K562 (cell line): ENCODE measurements at regions not wholly inside any gene's neighbourhood (a gene's known extent, or its start where the extent isn't known, plus 50 kb on each side); places are given as distances from the start of the nearest gene placed in this dataset.
A peak's percentile ranks its signal among the peaks of the same experiment; 100 is the strongest.

Experiments
- ATAC-seq: fragments of 200-7000 bp; cut with Tn5 transposase; 3 replicates; pipeline ENCODE4 v1.9.1; 2020; ENCODE audit warnings: moderate library complexity
- BruUV-seq: library from RNA; stranded (reverse); fragments of 400-500 nt; replicated peaks from 2 replicates; lab custom pipeline; 2021; lab: Mats Ljungman, UMichigan
- CTCF ChIA-PET: fragments of 300-600 bp; formaldehyde crosslinking; extraction: SDS; loops from one replicate; lab custom pipeline; 2021; ENCODE audit warnings: low intra/inter-chr PET ratio; lab: Yijun Ruan, JAX
- POLR2A ChIA-PET: fragments of 300-600, 350-650 bp; sonication (Branson Sonifier 250); formaldehyde crosslinking; extraction: SDS; loops from one replicate; lab custom pipeline; 2021; ENCODE audit warnings: antibody characterized with exemption, inconsistent platforms; lab: Yijun Ruan, JAX
- DNase-seq, 4 experiments: peaks; one replicate each; pipeline versions ENCODE4 v3.0.0 to v3.0.0-alpha.2; 2011 to 2018; ENCODE audit warnings: low spot score in 3 of 4, mixed read lengths in 3 of 4; ENCODE audit errors: extremely low read depth in 1 of 4
- FAIRE-seq: peaks from 2 replicates; lab custom pipeline; 2011; peaks lifted over from hg19 to GRCh38; lab: Jason Lieb, UNC
- H2AFZ ChIP-seq: 2 replicates; pipeline ENCODE4 v1.6.0; 2011; ENCODE audit warnings: low read depth, low read length, control low read depth, inconsistent platforms
- H3K27ac ChIP-seq: fragments of 200-600 bp; 3 replicates; pipeline ENCODE4 v1.8.0; 2011; ENCODE audit warnings: low read depth, mild to moderate bottlenecking, control low read depth, inconsistent platforms, low read length, moderate library complexity, mixed read lengths; ENCODE audit errors: extremely low read depth
- H3K27me3 ChIP-seq, 2 experiments: fragments of 300-600 bp in 1 of 2; 2 replicates in 1 of 2; 3 replicates in 1 of 2; pipeline versions ENCODE4 v1.6.0 to v1.8.0; 2011; ENCODE audit warnings: inconsistent platforms in 2 of 2, low read length in 2 of 2, mild to moderate bottlenecking in 1 of 2, mixed read lengths in 1 of 2, moderate library complexity in 1 of 2; ENCODE audit not compliant: control insufficient read depth in 2 of 2, insufficient read depth in 2 of 2
- H3K36me3 ChIP-seq: fragments of 300-600 bp; 3 replicates; pipeline ENCODE4 v1.8.0; 2011; ENCODE audit warnings: mild to moderate bottlenecking, low read length, inconsistent platforms; ENCODE audit not compliant: control insufficient read depth, insufficient read depth
- H3K4me1 ChIP-seq, 2 experiments: fragments of 200-600 bp in 1 of 2; replicated peaks in 1 of 2; 2 replicates in 1 of 2; 3 replicates in 1 of 2; pipeline versions ENCODE4 v1.5.1 to v1.8.0; 2011; ENCODE audit warnings: inconsistent platforms in 2 of 2, low read length in 2 of 2, mild to moderate bottlenecking in 1 of 2, mixed read lengths in 1 of 2, moderate library complexity in 1 of 2; ENCODE audit not compliant: control insufficient read depth in 2 of 2, insufficient read depth in 2 of 2
- H3K4me2 ChIP-seq: 2 replicates; pipeline ENCODE4 v1.6.1; 2011; ENCODE audit warnings: low read length, control low read depth, inconsistent platforms, mixed read lengths; ENCODE audit not compliant: insufficient read depth
- H3K4me3 ChIP-seq: fragments of 200-600 bp; sonication (generic), shearing (Covaris generic); 2 replicates; pipeline ENCODE4 v1.5.1; 2016; ENCODE audit warnings: control low read depth, inconsistent platforms
- H3K79me2 ChIP-seq: fragments of 200-600 bp; 3 replicates; pipeline ENCODE4 v1.8.0; 2011; ENCODE audit warnings: low read length, inconsistent platforms; ENCODE audit not compliant: control insufficient read depth, insufficient read depth
- H3K9ac ChIP-seq, 2 experiments: 2 replicates each; pipeline versions ENCODE4 v1.6.0 to v1.6.1; 2011; ENCODE audit warnings: low read depth in 2 of 2, low read length in 2 of 2, control low read depth in 1 of 2, inconsistent platforms in 1 of 2, mild to moderate bottlenecking in 1 of 2, mixed read lengths in 1 of 2; ENCODE audit not compliant: insufficient read depth in 1 of 2
- H3K9me1 ChIP-seq: one replicate; pipeline ENCODE4 v1.6.0; 2011; ENCODE audit warnings: inconsistent platforms, mild to moderate bottlenecking, low read length, moderate library complexity; ENCODE audit not compliant: control insufficient read depth, insufficient read depth
- H3K9me3 ChIP-seq: replicated peaks from 2 replicates; pipeline ENCODE4 v1.5.1; 2011; ENCODE audit warnings: low read depth, low read length, inconsistent platforms; ENCODE audit not compliant: control insufficient read depth, insufficient read depth
- H4K20me1 ChIP-seq: replicated peaks from 2 replicates; pipeline ENCODE4 v1.6.1; 2011; ENCODE audit warnings: low read length, inconsistent platforms, mixed read lengths; ENCODE audit not compliant: control insufficient read depth, insufficient read depth
- BRD4 ChIP-seq: fragments of 200-600 bp; sonication (generic); IDR thresholded peaks from 2 replicates; pipeline ENCODE4 v1.6.1; 2017; ENCODE audit warnings: inconsistent platforms
- IRF2 ChIP-seq: sonication (generic); formaldehyde crosslinking; IDR thresholded peaks from 2 replicates; pipeline ENCODE4 v1.8.1; 2022; ENCODE audit warnings: mild to moderate bottlenecking, missing genetic modification reagents
- L3MBTL2 ChIP-seq: fragments of 450-650 bp; IDR thresholded peaks from 2 replicates; pipeline ENCODE4 v1.6.1; 2016; ENCODE audit warnings: mild to moderate bottlenecking, moderate library complexity
- NFIC ChIP-seq: fragments of 450-650 bp; IDR thresholded peaks from 2 replicates; pipeline ENCODE4 v1.6.1; 2017; ENCODE audit warnings: mild to moderate bottlenecking, inconsistent platforms
- PTRF ChIP-seq: fragments of 450-650 bp; IDR thresholded peaks from 2 replicates; pipeline ENCODE4 v1.6.1; 2016; ENCODE audit warnings: mild to moderate bottlenecking, missing genetic modification characterization, missing compliant biosample characterization
- SAP30 ChIP-seq: fragments of 200-600 bp; sonication (generic); IDR thresholded peaks from 2 replicates; pipeline ENCODE4 v1.6.1; 2012; ENCODE audit warnings: borderline replicate concordance, low read depth, mild to moderate bottlenecking, moderate library complexity, low read length, control low read depth, inconsistent platforms; ENCODE audit not compliant: insufficient read depth, poor library complexity, severe bottlenecking
- TBL1XR1 ChIP-seq, 2 experiments: IDR thresholded peaks; 2 replicates each; pipeline ENCODE4 v1.6.1; 2012; ENCODE audit warnings: improper control_type of control experiment in 2 of 2, low read length in 2 of 2, mild to moderate bottlenecking in 1 of 2
- ZBED1 ChIP-seq: IDR thresholded peaks from 2 replicates; pipeline ENCODE4 v1.6.1; 2014
- ZNF124 ChIP-seq: sonication (generic); formaldehyde crosslinking; IDR thresholded peaks from 2 replicates; pipeline ENCODE4 v1.8.1; 2022; ENCODE audit warnings: missing genetic modification reagents
- ZNF324 ChIP-seq: fragments of 250-450 bp; sonication (Bioruptor Pico); IDR thresholded peaks from 2 replicates; pipeline ENCODE4 v1.4.0; 2020; ENCODE audit warnings: mild to moderate bottlenecking
- ZSCAN32 ChIP-seq: fragments of 450-650 bp; formaldehyde crosslinking; IDR thresholded peaks from 2 replicates; pipeline ENCODE4 v1.4.0; 2020; ENCODE audit warnings: mild to moderate bottlenecking, moderate library complexity
- WGBS: fragments of 100-300 bp; shearing (Covaris generic); methylation state at CpG from one replicate; pipeline ENCODE4 v1.1.6; 2016; ENCODE audit warnings: low coverage, mixed read lengths; ENCODE audit not compliant: insufficient coverage; ENCODE audit errors: missing lambda C conversion rate; 5-methylcytosine and 5-hydroxymethylcytosine counted together
- in situ Hi-C: fragments of 300-500 bp; cut with MboI; formaldehyde crosslinking; loops from 4 replicates; pipeline ENCODE4 v1.15.0; 2018; ENCODE audit warnings: inconsistent platforms, mixed read lengths
- intact Hi-C: fragments of 100-400 bp; cut with micrococcal nuclease; formaldehyde crosslinking; loops from 2 replicates; pipeline ENCODE4 v1.14.2; 2022
- TF ChIP-seq, protein P1 (sequence below): sonication (generic); formaldehyde crosslinking; IDR thresholded peaks from 2 replicates; pipeline ENCODE4 v1.8.1; 2023; ENCODE audit warnings: mild to moderate bottlenecking, missing genetic modification reagents
- TF ChIP-seq, protein P2 (sequence below): sonication (generic); formaldehyde crosslinking; IDR thresholded peaks from 2 replicates; pipeline ENCODE4 v1.8.0; 2022; ENCODE audit warnings: missing genetic modification reagents, mild to moderate bottlenecking, borderline replicate concordance
- TF ChIP-seq, protein P3 (sequence below), 3 experiments: IDR thresholded peaks in 2 of 3; conservative IDR thresholded peaks in 1 of 3; 2 replicates each; pipeline ENCODE4 v1.5.1; 2011 to 2012; ENCODE audit warnings: low read length in 3 of 3, mild to moderate bottlenecking in 3 of 3, control low read depth in 2 of 3, improper control_type of control experiment in 1 of 3, inconsistent platforms in 1 of 3, low read depth in 1 of 3, mixed read lengths in 1 of 3, moderate library complexity in 1 of 3; ENCODE audit not compliant: insufficient read depth in 2 of 3
- TF ChIP-seq, protein P4 (sequence below), 2 experiments: fragments of 450-650 bp in 1 of 2; sonication (generic) in 1 of 2; formaldehyde crosslinking; conservative IDR thresholded peaks; 2 replicates each; pipeline versions ENCODE4 v1.4.0 to v1.8.1; 2020 to 2022; ENCODE audit warnings: mild to moderate bottlenecking in 1 of 2, missing genetic modification reagents in 1 of 2

DNA sequence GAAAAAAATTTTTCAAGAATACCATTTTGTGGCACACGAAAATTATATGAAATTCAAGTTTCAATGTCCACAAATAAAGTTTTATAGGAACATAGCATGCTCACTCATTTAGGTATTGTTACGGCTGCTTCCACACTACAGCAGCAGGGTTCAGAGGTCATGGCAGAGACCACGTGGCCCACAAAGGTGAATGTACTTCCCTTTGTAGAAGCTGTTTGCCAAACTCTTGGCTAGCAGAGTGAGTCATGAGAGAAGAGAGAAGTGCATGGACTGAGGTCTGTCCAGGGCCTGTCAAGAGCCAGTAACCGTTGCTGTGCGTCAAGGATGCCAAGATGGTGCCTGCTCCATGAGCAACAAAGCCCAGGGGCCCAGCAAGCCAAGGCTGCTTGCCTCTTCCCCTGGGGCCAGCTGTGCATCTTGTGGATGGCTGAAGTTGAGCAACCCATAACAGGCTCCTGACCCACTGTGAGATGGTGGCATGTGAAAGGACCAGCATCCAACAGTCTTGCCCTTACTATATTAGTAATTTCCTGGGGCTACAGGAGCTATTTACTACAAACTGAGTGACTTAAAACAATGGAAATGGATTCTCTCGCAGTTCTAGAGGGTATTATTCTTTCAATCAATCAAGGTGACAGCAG is 64.8 kb upstream of the ATP5PO start:
- in situ Hi-C loops: no loop called here
- no peaks in the 10 kb centered on the region; a peak in 1 of 5 replicates for H3K27me3 ChIP-seq
- no peaks in the 10 kb centered on the region for H4K20me1 ChIP-seq
- peak in 1 of 4 experiments; percentile 27 for DNase-seq
- H2AFZ ChIP-seq: no peak overlapping the region
- BruUV-seq: no TSS peak
- no peak overlapping the region for H3K27ac ChIP-seq
- ChIA-PET CTCF (no interaction called here), POLR2A (interaction anchor here (1.1 to 1.2 kb wide), 2 partner anchors 10 to 12 kb away, joined by 3 to 4 read pairs; no protein-coding TSS in a partner anchor)
- no peaks in the 10 kb centered on the region for H3K9me1 ChIP-seq
- no peak overlapping the region for H3K9ac ChIP-seq
- 42% methylated on average over 6 of the region's 6 CpGs for WGBS
- no peak overlapping the region for H3K4me3 ChIP-seq
- no peak for FAIRE-seq
- peaks cover 17 to 26% of the 10 kb centered on the region in 2 experiments for H3K4me1 ChIP-seq
- ATAC-seq: no peak
- H3K79me2 ChIP-seq: no peaks in the 10 kb centered on the region
- H3K9me3 ChIP-seq: no peaks in the 10 kb centered on the region
- intact Hi-C loops: no loop called here
- no peak overlapping the region for H3K4me2 ChIP-seq
- no peaks in the 10 kb centered on the region for H3K36me3 ChIP-seq
- TF ChIP-seq ZNF124 (no peak), PTRF (tag) (no peak), NFIC (no peak), BRD4 (no peak), IRF2 (no peak), ZSCAN32 (CRISPR knock-in tag) (no peak), SAP30 (no peak), ZNF324 (CRISPR knock-in tag) (no peak), L3MBTL2 (no peak), TBL1XR1 (IDR thresholded peaks at IDR 0.05; ENCODE audit: low read length in 2 of 2) (no peak), ZBED1 (no peak)
- TF ChIP-seq, protein P1, sequence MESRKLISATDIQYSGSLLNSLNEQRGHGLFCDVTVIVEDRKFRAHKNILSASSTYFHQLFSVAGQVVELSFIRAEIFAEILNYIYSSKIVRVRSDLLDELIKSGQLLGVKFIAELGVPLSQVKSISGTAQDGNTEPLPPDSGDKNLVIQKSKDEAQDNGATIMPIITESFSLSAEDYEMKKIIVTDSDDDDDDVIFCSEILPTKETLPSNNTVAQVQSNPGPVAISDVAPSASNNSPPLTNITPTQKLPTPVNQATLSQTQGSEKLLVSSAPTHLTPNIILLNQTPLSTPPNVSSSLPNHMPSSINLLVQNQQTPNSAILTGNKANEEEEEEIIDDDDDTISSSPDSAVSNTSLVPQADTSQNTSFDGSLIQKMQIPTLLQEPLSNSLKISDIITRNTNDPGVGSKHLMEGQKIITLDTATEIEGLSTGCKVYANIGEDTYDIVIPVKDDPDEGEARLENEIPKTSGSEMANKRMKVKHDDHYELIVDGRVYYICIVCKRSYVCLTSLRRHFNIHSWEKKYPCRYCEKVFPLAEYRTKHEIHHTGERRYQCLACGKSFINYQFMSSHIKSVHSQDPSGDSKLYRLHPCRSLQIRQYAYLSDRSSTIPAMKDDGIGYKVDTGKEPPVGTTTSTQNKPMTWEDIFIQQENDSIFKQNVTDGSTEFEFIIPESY: peak; percentile 64; the same call in 1 of the 2 replicates
- TF ChIP-seq, protein P2, sequence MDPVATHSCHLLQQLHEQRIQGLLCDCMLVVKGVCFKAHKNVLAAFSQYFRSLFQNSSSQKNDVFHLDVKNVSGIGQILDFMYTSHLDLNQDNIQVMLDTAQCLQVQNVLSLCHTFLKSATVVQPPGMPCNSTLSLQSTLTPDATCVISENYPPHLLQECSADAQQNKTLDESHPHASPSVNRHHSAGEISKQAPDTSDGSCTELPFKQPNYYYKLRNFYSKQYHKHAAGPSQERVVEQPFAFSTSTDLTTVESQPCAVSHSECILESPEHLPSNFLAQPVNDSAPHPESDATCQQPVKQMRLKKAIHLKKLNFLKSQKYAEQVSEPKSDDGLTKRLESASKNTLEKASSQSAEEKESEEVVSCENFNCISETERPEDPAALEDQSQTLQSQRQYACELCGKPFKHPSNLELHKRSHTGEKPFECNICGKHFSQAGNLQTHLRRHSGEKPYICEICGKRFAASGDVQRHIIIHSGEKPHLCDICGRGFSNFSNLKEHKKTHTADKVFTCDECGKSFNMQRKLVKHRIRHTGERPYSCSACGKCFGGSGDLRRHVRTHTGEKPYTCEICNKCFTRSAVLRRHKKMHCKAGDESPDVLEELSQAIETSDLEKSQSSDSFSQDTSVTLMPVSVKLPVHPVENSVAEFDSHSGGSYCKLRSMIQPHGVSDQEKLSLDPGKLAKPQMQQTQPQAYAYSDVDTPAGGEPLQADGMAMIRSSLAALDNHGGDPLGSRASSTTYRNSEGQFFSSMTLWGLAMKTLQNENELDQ (CRISPR knock-in tag): no peak
- TF ChIP-seq, protein P3, sequence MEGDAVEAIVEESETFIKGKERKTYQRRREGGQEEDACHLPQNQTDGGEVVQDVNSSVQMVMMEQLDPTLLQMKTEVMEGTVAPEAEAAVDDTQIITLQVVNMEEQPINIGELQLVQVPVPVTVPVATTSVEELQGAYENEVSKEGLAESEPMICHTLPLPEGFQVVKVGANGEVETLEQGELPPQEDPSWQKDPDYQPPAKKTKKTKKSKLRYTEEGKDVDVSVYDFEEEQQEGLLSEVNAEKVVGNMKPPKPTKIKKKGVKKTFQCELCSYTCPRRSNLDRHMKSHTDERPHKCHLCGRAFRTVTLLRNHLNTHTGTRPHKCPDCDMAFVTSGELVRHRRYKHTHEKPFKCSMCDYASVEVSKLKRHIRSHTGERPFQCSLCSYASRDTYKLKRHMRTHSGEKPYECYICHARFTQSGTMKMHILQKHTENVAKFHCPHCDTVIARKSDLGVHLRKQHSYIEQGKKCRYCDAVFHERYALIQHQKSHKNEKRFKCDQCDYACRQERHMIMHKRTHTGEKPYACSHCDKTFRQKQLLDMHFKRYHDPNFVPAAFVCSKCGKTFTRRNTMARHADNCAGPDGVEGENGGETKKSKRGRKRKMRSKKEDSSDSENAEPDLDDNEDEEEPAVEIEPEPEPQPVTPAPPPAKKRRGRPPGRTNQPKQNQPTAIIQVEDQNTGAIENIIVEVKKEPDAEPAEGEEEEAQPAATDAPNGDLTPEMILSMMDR (IDR thresholded peaks at IDR 0.05 in 2 of 3, conservative IDR thresholded peaks at IDR 0.05 in 1 of 3; ENCODE audit: insufficient read depth in 2 of 3, low read depth in 1 of 3, low read length in 3 of 3): no peak
- TF ChIP-seq, protein P4, sequence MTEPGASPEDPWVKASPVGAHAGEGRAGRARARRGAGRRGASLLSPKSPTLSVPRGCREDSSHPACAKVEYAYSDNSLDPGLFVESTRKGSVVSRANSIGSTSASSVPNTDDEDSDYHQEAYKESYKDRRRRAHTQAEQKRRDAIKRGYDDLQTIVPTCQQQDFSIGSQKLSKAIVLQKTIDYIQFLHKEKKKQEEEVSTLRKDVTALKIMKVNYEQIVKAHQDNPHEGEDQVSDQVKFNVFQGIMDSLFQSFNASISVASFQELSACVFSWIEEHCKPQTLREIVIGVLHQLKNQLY (CRISPR knock-in tag; conservative IDR thresholded peaks at IDR 0.05): no peak
